ENCODE measurements at regions not wholly inside any gene's neighbourhood (a gene's known extent, or its start where the extent isn't known, plus 50 kb on each side); places are given as distances from the start of the nearest gene placed in this dataset.

GRCh38 chr4:138558886-138559285 is 316.7 kb upstream of the SLC7A11 start:
- Mint-ChIP-seq H3K4me1 (ENCODE audit: unreplicated experiment) (peaks cover 4% of the 10 kb centered on the region), H3K27me3 (ENCODE audit: unreplicated experiment) (no peaks in the 10 kb centered on the region), H3K27ac (ENCODE audit: unreplicated experiment) (no peak overlapping the region), H3K4me3 (ENCODE audit: unreplicated experiment) (no peak overlapping the region), H3K9me3 (ENCODE audit: unreplicated experiment) (no peaks in the 10 kb centered on the region), H3K36me3 (ENCODE audit: low read depth, unreplicated experiment) (no peaks in the 10 kb centered on the region)
- DNase-seq (ENCODE audit: low spot score): no peak
- no peak for TF ChIP-seq CTCF (IDR thresholded peaks at IDR 0.05; ENCODE audit: unreplicated experiment)

DNA sequence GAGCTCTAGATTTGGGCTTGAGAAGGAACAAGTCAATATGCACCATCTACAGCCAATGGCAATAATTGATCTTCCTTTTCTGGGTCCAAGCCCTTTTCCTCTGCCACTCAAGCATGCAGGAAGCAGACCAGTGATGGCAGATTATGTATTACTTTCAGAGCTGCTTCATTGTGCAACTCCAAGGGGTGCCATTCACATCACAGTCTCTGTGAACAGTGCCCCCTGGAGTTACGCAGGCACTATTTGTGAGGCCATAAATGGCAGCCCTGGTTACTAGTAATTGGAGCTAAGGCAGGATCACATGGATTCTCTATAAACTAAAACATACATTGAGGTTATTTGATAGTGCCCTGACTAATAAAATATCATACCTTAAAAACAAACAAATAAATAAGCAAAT is 313.4 kb upstream of the SLC7A11 start:
- no peak overlapping the region for H3K27ac Mint-ChIP-seq (ENCODE audit: unreplicated experiment)
- TF ChIP-seq CTCF (IDR thresholded peaks at IDR 0.05; ENCODE audit: unreplicated experiment): no peak
- H3K4me1 Mint-ChIP-seq (ENCODE audit: unreplicated experiment): peaks cover 4% of the 10 kb centered on the region
- no peaks in the 10 kb centered on the region for H3K27me3 Mint-ChIP-seq (ENCODE audit: unreplicated experiment)
- peaks cover 4% of the 10 kb centered on the region for H3K36me3 Mint-ChIP-seq (ENCODE audit: low read depth, unreplicated experiment)
- H3K4me3 Mint-ChIP-seq (ENCODE audit: unreplicated experiment): no peak overlapping the region
- peak; percentile 9 for DNase-seq (ENCODE audit: low spot score)
- H3K9me3 Mint-ChIP-seq (ENCODE audit: unreplicated experiment): no peaks in the 10 kb centered on the region

DNA sequence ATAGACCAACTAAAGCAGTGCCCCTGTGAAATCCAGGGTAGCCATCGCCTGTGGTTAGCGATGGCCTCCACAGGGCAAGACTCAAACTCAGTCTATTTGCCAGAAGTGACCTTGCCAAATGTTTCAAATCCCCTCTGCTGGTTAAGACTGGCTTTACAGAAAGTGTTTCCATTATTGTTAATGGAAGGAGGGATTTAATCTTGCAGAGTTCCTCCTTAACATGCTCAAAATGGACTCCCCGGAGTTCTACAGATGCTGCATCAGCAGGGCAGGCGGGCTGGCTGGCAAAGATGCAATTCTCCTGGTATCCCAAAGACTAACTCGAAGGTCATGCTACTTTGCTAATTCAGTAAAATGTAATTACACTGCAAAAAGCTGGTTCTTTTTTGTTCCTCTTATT is 313.0 kb upstream of the SLC7A11 start:
- peaks cover 4% of the 10 kb centered on the region for H3K36me3 Mint-ChIP-seq (ENCODE audit: low read depth, unreplicated experiment)
- no peak overlapping the region for H3K4me3 Mint-ChIP-seq (ENCODE audit: unreplicated experiment)
- no peaks in the 10 kb centered on the region for H3K9me3 Mint-ChIP-seq (ENCODE audit: unreplicated experiment)
- peaks cover 4% of the 10 kb centered on the region for H3K4me1 Mint-ChIP-seq (ENCODE audit: unreplicated experiment)
- no peak for TF ChIP-seq CTCF (IDR thresholded peaks at IDR 0.05; ENCODE audit: unreplicated experiment)
- DNase-seq (ENCODE audit: low spot score): no peak
- no peak overlapping the region for H3K27ac Mint-ChIP-seq (ENCODE audit: unreplicated experiment)
- no peaks in the 10 kb centered on the region for H3K27me3 Mint-ChIP-seq (ENCODE audit: unreplicated experiment)

DNA sequence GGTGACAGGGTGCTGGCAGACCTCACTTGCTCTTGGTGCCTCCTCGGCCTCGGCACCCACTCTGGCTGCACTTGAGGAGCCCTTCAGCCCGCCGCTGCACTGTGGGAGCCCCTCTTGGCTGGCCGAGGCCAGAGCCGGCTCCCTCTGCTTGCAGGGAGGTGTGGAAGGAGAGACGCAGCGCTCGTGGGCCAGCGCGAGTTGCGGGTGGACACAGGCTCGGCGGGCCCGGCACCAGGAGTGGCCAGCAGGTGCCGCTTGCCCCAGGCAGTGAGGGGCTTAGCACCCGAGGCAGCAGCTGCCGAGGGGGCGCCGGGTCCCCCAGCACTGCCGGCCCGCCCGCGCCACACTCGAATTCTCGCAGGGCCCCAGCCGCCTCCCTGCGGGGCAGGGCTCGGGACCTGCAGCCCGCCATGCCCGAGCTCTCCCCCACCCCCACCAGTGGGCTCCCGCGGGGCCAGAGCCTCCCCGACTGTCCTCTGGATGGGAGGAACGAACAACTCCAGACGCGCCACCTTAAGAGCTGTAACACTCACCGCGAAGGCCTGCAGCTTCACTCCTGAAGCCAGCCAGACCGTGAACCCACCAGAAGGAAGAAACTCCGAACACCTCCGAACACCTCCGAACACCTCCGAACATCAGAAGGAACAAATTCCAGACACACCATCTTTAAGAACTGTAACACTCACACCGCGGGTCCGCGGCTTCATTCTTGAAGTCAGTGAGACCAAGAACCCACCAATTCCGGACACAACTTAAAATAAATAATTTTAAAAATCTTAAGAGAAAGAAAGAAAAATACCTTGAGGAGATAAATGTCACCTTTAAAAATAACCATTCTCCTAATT is 311.1 kb upstream of the SLC7A11 start:
- H3K27me3 Mint-ChIP-seq (ENCODE audit: unreplicated experiment): no peaks in the 10 kb centered on the region
- H3K9me3 Mint-ChIP-seq (ENCODE audit: unreplicated experiment): no peaks in the 10 kb centered on the region
- peaks cover 4% of the 10 kb centered on the region for H3K36me3 Mint-ChIP-seq (ENCODE audit: low read depth, unreplicated experiment)
- no peak for TF ChIP-seq CTCF (IDR thresholded peaks at IDR 0.05; ENCODE audit: unreplicated experiment)
- H3K4me1 Mint-ChIP-seq (ENCODE audit: unreplicated experiment): peaks cover 4% of the 10 kb centered on the region
- H3K27ac Mint-ChIP-seq (ENCODE audit: unreplicated experiment): no peak overlapping the region
- H3K4me3 Mint-ChIP-seq (ENCODE audit: unreplicated experiment): no peak overlapping the region
- no peak for DNase-seq (ENCODE audit: low spot score)

- Mint-ChIP-seq H3K4me3 (ENCODE audit: unreplicated experiment) (no peak overlapping the region), H3K27me3 (ENCODE audit: unreplicated experiment) (no peaks in the 10 kb centered on the region), H3K27ac (ENCODE audit: unreplicated experiment) (no peak overlapping the region), H3K4me1 (ENCODE audit: unreplicated experiment) (no peaks in the 10 kb centered on the region), H3K9me3 (ENCODE audit: unreplicated experiment) (no peaks in the 10 kb centered on the region), H3K36me3 (ENCODE audit: low read depth, unreplicated experiment) (no peaks in the 10 kb centered on the region)
- DNase-seq (ENCODE audit: low spot score): no peak
- no peak for TF ChIP-seq CTCF (IDR thresholded peaks at IDR 0.05; ENCODE audit: unreplicated experiment)
Observed at GRCh38 chr4:138542191-138542776, 300.1 kb upstream of the SLC7A11 start.

Measured in endothelial cell (in vitro differentiated cells).